Cardiac septum (tissue), 1 donor: ENCODE measurements at regions not wholly inside any gene's neighbourhood (a gene's known extent, or its start where the extent isn't known, plus 50 kb on each side); places are given as distances from the start of the nearest gene placed in this dataset.
"Not testable (repeated sequence)": the region's sequence is repeated elsewhere in the genome, so short reads cannot be mapped to it uniquely, and the experiment has no call there.

Experiments
- DNase-seq: peaks from one replicate; pipeline ENCODE4 v3.0.0-alpha.2; 2020; ENCODE audit warnings: low spot score
- intact Hi-C: fragments of 100-400 bp; cut with DNase I; formaldehyde crosslinking; loops from one replicate; pipeline ENCODE4 v1.14.0; 2022
- donor health status: DM: no; HTN: no; CAD: no.

DNA sequence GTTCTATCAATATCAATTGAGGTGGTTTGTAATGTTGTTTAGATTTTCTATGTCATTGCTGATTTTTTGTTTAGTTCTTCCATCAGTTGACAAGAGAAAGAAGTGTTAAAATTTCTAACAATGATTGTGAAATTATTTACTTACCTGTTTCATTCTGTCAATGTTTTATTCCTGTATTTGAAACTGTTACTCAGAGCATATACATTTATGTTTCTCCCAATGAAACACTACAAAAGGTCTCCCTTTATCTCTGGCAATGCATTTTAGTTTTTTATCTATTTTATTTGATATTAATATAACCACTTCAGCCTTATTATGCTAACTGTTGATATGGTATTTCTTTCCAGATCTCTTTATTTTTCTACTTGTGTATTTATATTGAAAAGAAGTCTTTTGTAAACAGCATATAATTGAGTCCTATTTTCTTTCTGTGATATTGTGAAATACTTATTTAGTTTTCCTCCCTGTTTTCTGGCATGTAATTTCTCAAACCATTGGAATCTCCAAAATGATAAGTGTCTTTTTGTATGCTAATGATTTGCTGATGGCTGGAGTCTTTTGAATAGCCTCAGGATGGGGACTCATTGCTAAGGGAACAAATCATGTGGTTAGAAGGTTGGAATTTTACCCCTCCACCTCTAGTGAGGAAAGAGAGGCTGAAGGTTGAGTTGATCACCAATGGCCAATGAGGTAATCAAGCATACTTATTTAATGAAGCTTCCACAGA lies 122.0 kb downstream of the ADSS2 start:
- DNase-seq: no peak
- intact Hi-C loops: no loop called here

DNA sequence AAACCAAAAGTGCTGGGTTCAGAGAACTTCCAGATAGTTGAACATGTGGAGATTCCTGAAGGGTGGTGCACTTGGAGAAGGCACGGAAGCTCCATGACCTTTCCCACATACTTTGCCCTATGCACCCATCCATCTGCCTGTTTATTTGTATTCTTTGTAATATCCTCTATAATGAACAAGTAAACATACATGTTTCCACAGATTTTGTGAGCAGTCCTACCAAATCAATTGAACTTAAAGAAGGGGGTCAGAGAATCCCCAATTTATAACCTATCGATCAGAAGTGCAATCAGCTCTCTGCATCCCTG lies 121.4 kb downstream of the ADSS2 start:
- DNase-seq: no peak
- intact Hi-C loops: no loop called here

DNA sequence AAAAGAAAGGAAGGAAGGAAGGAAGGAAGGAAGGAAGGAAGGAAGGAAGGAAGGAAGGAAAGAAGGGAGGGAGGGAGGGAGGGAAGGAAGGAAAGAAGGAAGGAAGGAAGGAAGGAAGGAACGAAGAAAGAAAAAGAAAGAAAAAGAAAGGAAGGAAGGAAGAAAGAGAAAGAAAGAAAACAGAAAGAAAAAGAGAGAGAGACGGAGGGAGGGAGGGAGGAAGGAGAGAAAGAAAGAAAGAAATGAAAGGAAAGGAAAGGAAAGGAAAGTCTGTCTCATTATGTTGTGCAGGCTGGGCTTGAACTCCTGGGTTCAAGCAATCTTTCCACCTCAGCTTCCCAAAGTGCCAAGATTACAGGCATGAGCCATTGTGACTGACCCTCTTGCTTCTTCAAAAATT lies 118.9 kb downstream of the ADSS2 start:
- intact Hi-C loops, DNase-seq: not testable (repeated sequence)

DNA sequence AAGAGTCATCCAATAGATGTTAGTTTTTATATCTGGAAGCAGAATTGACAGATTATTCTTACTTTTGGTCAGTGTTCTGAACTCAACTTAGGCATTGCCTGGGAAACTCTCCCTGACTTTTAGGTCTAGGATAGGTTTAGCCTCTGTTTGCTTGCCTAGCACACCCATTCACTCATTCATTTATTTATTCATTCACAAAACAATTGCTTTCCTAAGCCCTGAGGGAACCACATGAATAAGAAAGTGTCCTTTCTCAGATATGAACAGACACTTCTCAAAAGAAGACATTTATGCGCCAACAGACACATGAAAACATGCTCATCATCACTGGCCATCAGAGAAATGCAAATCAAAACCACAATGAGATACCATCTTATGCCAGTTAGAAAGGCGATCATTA lies 117.4 kb downstream of the ADSS2 start:
- intact Hi-C loops, DNase-seq: not testable (repeated sequence)

DNA sequence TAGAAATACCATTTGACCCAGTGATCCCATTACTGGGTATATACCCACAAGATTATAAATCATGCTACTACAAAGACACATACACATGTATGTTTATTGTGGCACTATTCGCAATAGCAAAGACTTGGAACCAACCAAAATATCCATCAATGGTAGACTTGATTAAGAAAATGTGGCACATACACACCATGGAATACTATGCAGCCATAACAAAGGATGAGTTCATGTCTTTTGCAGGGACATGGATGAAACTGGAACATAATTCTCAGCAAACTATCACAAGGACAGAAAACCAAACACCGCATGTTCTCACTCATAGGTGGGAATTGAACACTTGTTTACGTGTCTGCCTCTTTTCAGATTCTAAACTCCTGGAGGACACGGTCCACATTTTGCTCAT lies 116.9 kb downstream of the ADSS2 start:
- DNase-seq, intact Hi-C loops: not testable (repeated sequence)

DNA sequence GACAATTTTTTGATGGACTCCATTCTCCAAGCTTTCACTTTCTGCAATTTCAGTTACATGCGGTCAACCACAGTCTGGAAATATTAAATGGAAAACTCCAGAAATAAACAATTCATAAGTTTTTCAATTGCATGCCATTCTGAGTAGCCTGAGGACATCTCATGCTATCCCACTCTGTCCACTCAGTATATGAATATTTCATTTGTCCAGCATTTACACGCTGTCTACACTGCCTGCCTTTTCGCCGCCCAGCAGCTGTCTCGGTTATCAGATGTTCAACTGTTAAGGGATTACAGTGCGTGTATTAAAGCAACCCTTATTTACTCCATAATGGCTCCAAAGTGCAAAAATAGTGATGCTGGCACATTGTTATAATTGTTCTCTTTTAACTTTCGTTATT lies 116.3 kb downstream of the ADSS2 start:
- intact Hi-C loops: no loop called here
- DNase-seq: no peak

DNA sequence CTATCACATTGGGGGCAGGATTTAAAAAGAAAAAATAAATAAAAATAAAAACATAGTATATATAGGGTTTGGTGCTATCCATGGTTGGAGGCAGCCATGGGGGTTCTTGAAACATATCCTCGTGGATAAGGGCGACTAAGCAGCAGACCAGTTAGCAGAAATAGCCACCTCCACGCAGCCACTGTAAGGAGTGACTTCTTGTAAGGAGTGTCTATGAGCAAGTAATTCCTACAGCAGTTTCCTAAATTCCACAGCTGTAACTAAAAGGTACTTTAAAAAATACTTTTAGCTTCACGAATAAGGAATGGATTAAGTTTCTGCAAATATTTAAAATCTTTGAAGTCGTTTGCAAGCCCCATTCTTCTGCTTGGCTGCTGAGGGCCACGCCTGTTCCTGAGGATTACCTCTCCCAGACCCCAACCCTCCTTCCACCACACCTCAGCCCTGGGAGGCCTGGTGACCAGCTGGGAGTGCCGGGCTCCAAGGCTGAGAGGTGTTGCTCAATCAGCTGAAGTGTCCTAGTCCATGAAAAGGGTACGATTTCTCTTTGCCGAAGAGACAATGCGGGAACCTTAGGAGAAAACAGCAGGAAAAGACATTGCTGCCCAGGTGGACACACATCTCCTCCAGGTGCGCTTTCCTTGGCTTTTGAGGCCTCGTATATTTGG lies 115.3 kb downstream of the ADSS2 start:
- no peak for DNase-seq
- intact Hi-C loops: no loop called here

DNA sequence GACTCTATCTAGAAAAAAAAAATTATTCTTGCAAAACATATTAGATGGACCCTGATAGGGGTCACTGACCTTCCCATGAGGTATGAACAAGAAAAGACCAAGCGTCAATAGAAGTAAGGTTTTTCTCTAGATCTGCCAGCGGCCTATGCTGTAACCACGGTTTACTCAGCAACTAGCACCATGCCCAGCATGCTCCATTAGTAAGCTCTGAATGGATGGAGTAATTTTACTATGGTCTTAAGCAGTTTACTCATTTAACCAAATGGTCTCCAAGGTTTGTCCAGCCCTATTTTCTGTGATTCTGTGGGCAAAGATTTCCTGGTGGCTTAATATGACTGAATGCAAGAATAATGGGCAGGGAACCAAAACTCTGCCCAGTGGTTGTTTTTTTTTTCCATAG lies 113.9 kb downstream of the ADSS2 start:
- DNase-seq: no peak
- intact Hi-C loops: no loop called here

DNA sequence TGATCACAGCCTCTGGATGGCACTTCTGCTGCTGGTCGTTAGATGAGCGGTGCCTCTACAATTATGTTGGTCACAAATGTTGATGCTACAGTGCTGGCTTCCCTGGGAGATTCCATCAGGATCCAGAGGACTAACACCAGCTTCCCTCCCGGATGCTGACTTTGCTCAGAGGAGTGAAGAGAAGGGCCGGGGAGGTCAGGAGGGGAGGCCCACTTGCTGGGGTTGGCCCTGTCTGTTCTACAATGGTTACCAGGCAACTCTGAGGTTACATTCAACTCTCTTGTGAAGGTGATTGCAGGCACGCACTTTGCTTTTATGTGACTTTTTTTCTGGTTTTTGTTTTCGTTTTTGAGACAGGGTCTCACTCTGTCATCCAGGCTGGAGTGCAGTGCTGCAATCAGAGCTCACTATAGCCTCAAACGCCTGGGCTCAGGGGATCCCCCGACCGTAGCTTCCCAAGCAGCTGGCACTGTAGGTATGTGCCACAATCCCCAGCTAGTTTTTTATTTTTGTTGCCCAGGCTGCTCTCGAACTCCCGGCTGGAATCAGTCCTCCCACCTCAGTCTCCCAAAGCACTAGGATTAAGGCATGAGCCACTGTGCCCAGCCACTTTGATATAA lies 112.5 kb downstream of the ADSS2 start:
- no peak for DNase-seq
- intact Hi-C loops: no loop called here

DNA sequence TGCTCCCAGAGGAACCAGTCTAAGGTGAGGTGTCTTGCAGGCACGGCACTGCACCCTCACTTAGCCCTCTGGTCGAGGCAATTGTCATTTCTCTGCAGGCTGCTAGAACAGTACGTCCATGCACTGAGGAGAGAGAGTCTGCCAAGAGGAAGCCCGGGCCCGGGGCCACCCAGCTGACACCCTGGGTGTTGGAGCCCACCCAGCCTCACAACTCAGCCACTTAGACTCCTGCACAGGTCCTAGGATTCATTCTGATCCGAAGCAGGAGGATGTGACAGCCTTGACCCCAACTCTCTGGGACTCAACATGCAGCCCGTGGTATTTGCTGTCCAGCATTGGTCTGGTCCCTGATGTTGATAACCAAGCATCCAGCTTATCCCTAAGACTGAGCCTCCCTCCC lies 111.9 kb downstream of the ADSS2 start:
- intact Hi-C loops: no loop called here

DNA sequence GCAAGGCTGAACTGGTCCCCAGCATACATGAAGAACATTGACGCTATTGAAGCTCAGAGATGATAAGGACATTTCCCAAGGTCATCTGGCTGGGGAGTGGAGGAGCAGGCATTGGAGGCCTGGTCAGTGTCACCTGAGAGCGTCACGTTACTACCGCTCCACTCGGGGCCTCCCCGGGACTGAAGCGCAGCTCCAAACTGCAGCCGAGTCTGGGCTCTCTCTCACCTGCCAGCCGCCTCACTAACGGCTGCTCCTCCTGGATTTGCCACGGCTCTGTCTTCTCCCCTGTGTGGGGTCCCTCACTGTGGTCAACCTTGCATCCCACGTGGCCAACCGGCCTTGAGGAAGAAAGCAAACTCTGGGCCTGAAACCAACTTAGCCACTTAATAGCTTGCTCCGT lies 111.3 kb downstream of the ADSS2 start:
- intact Hi-C loops: no loop called here
- no peak for DNase-seq

More for the DNA sequence above, 111.9 kb downstream of the ADSS2 start:
- DNase-seq: no peak

DNA sequence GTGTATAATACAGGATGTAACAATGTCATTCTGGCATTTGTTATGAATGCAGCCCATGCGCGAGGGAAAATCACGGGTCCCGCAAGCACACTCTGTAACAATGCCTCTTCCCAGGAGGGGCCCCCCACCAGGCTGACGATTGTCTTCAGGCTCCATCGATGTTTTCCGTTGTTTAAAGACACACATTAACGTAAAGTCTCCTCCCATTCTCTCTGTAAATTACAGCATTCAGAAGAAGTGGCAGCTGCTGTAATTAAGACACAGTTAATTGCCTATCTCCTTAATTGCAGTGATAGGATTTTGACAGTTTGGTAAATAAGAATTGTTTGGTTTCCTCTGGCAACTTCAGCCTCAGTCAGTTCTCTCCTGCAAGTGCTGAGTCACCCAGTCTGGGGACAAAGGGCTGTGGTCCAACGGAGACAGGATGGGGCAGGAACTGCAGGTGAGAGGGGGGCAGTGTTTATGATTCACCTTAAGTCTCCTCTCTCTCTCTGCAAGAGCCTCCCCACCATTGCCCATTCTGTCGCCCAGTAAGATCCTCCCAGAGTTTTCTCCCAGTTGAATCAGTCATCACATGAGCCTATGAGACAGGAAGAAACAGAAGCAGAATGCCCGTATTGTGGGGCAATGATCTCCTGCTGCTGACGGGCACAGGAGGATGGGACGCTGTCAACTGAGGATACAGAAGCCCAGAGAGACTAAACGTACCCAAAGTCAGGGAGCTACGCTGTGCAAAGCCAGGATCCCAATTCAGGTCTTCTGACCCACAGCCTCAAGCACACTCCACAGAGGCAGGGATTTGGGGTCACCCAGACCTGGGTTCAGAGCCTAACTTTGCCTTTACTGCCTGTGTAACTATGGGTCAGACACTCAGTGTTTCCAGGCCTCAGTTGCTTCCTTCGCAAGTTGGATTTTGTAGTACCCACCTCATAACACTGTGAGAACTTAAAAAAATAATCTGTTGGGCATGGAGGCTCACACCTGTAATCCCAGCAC lies 110.0 kb downstream of the ADSS2 start:
- intact Hi-C loops: no loop called here
- no peak for DNase-seq

DNA sequence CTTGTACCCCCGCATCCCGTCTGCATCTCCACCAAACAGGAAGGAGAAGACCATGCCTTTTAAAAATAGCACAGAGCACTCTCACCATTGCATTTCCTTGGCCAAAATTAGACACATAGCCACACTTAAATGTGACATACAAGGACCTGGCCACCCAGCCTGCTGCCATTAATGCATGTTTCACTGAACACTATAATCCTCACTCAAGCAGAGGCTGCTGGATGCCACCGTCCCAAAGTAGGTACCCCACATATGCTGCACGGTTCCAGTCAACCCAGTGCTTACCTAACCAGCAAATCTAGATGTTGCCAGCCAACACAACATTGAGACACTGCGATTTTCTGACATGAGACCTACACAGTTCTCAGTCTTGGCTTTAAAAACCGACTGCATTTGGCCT lies 107.7 kb downstream of the ADSS2 start:
- intact Hi-C loops: no loop called here
- no peak for DNase-seq

DNA sequence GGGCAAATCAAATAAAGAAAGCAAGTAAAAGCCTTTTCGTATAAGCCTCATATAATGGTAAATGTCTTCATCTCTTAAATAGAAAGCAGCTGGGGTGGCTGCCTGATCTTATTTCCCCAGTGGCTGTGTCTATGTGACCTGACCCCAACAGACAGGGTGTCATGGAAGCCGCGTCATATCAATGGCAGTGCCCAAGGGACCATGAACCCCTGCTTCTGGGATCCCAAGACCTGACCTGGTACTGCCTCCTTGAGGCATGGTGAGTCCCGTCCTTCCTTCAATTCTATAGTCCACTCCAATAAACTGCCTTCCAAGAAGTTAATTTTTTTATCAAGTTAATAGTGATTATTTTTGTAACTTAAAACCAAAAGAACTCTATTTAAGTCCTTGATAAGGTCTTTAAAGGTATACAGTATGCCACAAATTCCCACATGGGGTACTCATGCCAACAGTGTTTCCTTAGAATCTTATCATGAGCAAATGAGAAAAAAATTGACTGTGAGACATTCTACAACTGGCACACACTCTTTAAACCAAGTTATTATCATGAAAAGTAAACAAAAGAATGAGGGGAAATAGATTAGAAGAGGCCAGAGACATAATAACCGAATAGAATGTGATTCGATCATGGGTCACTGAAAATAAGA lies 104.6 kb downstream of the ADSS2 start:
- DNase-seq: no peak
- intact Hi-C loops: no loop called here

DNA sequence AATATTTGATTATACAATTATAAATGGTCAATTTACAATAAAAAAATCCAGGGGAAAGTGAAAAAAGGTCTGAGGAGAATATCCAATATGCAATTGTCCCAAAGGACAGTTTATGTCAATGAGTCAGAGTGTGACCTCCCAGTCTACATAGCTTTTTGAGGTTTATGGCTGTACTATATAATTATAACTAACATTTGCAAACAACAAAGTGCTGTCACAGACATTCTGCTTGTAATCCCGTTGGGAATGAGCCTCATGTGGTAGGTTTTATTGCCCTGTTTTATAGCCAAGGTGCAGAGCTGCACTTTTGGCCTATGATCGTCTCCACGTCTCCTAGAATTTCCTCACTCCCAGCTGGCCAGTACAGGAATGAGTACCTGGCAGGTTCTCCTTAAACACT lies 103.8 kb downstream of the ADSS2 start:
- no peak for DNase-seq

DNA sequence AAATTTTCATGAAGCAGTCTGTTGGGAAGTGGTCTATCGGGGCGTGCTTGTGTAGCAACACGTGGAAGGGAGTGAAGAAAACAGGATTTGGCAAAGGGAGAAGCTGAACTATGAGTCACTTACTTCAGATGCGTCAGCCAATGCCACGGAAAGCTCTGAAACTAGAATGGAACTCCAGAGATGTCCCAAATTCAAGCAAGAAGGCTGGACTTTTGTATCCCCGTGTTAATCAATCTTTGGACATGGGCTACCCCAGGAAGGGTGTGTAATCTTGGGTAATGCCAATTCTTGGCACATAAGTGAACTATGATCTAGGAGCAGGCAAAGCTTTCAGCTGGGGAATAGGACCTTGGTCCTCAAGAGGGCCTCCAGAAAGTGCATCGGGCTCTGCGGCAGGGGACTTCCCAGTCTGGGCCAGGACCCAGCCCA lies 102.6 kb downstream of the ADSS2 start:
- intact Hi-C loops: no loop called here
- DNase-seq: no peak

More for the DNA sequence above, 103.8 kb downstream of the ADSS2 start:
- intact Hi-C loops: no loop called here

DNA sequence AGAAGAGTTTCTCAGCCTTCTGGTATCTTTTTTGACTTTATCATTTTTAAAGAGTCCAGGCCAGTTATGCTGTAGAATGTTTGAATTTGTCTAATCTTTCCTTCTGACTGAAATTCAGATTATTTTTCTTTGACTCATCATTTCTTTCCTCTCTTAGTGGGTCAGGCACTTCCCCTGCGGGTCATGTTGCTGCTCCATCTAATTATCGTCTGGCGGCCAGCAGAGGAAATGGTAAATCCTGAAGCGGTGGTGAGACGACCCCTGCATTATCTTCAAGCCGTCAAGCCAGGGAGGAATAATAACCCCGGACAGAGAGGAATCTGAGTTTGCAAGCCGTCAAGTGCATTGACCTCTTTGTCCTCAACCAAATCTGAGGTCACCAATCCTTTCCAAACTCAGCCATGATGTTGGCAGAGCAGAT lies 102.1 kb downstream of the ADSS2 start:
- DNase-seq: no peak
- intact Hi-C loops: no loop called here

DNA sequence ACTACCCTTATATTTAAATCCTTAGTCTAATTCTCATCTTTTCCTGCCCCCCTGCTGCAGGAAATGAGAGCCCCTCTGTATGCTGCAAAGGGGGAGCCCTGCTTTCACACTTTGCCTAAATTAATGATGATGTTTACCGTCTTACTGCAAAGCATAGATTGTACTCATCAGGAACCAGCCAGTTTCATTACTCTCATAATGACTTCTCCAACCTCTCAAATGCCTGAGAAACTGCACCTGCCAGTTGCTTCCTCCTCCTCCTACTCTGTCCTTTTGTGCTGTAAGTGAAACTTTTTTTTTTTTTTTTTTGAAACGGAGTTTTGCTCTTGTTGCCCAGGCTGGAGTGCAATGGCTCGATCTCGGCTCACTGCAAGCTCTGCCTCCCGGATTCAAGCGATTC lies 101.7 kb downstream of the ADSS2 start:
- intact Hi-C loops: no loop called here

DNA sequence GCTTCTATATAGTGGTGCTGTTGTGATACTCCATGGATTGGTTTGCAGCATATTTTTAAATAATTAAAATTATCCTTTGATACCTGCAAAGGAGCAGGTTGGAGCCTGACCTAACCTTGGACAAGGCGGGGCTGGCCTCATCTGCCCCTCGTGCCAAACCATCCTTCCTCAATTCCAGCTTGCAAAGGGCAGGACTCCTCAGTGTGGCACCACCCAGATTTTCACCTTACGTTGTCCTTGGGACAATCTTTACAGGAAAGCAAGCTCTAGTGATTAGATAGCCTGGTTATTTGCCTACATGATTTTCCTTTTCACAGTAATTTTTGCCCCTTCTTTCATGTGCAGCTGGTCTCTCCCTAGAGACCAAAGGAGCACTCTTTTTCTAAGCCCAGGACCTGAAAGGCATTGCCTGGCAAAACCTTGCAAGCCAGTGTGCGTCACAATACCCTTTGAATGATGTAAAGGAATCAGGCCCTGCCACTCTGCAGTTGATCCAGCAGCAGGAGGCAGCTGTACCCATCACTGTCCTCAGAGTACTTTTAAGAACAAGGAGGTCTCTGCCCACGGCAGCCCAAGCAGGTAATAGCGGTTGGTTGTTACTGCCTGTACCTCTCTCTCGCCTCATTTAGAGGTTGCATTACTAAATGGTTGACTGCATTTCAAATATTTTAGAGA lies 99.4 kb downstream of the ADSS2 start:
- intact Hi-C loops: no loop called here
- no peak for DNase-seq

More for the DNA sequence above, 101.7 kb downstream of the ADSS2 start:
- DNase-seq: no peak
